ENCODE measurements at regions not wholly inside any gene's neighbourhood (a gene's known extent, or its start where the extent isn't known, plus 50 kb on each side); places are given as distances from the start of the nearest gene placed in this dataset.

DNA sequence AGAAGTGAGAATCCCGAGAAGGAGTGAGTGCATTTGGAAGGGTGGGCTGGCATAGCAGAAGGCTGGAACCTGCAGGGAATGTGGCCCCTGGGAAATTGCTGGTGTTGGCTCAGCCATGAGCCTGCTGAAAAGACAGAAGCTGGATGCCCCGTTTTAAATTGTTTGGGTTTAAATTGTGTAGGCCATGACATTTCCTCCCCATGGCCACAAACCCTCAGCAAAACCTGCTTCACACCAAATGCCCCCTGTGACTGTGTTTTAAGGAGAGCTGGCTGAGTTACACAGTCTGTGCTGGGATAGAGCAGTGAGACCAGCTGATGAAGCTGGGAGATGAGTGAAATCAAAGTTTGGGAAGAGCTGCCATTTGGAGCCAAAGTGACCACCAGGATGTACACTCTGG lies 216.3 kb upstream of the RGMA start:
- Histone ChIP-seq H3K4me1 (no peaks in the 10 kb centered on the region), H3K36me3 (no peaks in the 10 kb centered on the region), H3K4me3 (no peak overlapping the region), H3K27ac (no peak overlapping the region), H3K27me3 (no peaks in the 10 kb centered on the region), H3K9me3 (no peaks in the 10 kb centered on the region)
- TF ChIP-seq POLR2AphosphoS5 (IDR thresholded peaks at IDR 0.05) (no peak), POLR2A (IDR thresholded peaks at IDR 0.05) (no peak)
- TF ChIP-seq, protein P1, sequence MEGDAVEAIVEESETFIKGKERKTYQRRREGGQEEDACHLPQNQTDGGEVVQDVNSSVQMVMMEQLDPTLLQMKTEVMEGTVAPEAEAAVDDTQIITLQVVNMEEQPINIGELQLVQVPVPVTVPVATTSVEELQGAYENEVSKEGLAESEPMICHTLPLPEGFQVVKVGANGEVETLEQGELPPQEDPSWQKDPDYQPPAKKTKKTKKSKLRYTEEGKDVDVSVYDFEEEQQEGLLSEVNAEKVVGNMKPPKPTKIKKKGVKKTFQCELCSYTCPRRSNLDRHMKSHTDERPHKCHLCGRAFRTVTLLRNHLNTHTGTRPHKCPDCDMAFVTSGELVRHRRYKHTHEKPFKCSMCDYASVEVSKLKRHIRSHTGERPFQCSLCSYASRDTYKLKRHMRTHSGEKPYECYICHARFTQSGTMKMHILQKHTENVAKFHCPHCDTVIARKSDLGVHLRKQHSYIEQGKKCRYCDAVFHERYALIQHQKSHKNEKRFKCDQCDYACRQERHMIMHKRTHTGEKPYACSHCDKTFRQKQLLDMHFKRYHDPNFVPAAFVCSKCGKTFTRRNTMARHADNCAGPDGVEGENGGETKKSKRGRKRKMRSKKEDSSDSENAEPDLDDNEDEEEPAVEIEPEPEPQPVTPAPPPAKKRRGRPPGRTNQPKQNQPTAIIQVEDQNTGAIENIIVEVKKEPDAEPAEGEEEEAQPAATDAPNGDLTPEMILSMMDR (IDR thresholded peaks at IDR 0.05), result no peak
- intact Hi-C loops (cut with DNase I; ENCODE audit: low total_unique reads), result no loop called here
- DNase-seq (ENCODE audit: low spot score in 2 of 2), result no peak

DNA sequence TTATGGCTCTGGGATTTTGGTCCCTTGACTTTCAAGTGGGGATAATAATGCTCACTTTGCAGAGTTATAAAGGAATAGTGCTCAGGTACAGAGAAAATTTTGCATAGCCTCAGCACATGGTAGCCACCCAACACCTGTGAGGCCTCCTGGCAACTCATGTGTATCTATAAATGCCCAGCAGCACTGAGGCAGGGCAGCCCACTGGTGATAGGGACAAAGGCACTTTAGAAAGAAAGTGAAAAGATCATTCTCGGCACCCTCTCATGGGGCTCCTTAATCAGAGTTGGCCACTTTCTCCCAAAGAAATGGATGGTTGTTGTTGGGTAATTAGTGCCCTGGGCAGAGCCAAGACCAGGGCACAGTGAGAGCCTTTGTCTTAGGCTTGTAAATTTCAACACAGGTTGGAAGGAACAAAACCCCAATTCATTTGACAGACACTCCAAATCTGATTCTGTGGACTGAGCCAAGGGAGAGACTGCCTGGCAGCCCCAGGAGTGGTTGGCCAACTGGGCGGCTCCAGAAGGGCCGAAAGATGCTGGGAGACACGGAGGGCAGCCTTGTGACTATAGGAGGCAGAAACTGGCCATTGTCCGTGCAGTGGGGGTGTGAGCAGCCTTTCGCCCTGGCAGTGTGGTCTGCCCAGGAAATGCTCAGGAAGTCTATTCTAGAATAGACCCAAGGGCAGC lies 213.2 kb upstream of the RGMA start:
- H3K9me3 ChIP-seq, result no peaks in the 10 kb centered on the region
- DNase-seq (ENCODE audit: low spot score in 2 of 2), result peak in 1 of 2 donors; percentile 60
- no peaks in the 10 kb centered on the region for H3K36me3 ChIP-seq

DNA sequence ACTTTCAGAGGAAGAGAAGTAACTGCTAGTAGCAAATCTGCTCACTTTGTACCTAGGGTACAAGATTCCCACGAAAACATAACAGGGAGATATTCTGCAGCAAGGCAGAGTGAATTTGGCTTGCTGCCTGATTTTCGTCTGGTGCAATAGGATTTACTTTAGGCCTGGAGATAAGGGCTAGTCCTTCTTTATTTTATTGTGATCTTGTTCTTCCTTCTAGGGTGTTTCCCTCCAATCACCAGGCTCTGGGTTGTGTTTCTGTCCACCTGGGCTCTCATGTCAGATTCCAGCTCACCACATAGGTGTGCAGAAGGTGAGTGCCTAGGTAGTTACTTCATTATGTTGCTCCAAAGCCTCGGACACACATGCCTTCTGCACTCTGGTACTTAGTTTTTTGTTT lies 211.8 kb upstream of the RGMA start:
- intact Hi-C loops (cut with DNase I; ENCODE audit: low total_unique reads), result no loop called here
- Histone ChIP-seq H3K4me3 (no peak overlapping the region), H3K9me3 (no peaks in the 10 kb centered on the region), H3K27me3 (no peaks in the 10 kb centered on the region), H3K27ac (no peak overlapping the region), H3K4me1 (no peaks in the 10 kb centered on the region), H3K36me3 (no peaks in the 10 kb centered on the region)
- DNase-seq (ENCODE audit: low spot score in 2 of 2), result no peak
- TF ChIP-seq POLR2A (IDR thresholded peaks at IDR 0.05), result no peak
- TF ChIP-seq, protein P1 (IDR thresholded peaks at IDR 0.05), result no peak
- no peak for TF ChIP-seq POLR2AphosphoS5 (IDR thresholded peaks at IDR 0.05)

More for the DNA sequence above, 213.2 kb upstream of the RGMA start:
- peak in 1 of 3 donors; percentile 33 for TF ChIP-seq POLR2AphosphoS5 (IDR thresholded peaks at IDR 0.05)
- TF ChIP-seq, protein P1 (IDR thresholded peaks at IDR 0.05), result no peak
- Histone ChIP-seq H3K27ac (peak overlapping the region in 1 of 2 donors; percentile 72), H3K4me3 (no peak overlapping the region), H3K4me1 (no peaks in the 10 kb centered on the region), H3K27me3 (no peaks in the 10 kb centered on the region)
- intact Hi-C loops (cut with DNase I; ENCODE audit: low total_unique reads), result no loop called here

DNA sequence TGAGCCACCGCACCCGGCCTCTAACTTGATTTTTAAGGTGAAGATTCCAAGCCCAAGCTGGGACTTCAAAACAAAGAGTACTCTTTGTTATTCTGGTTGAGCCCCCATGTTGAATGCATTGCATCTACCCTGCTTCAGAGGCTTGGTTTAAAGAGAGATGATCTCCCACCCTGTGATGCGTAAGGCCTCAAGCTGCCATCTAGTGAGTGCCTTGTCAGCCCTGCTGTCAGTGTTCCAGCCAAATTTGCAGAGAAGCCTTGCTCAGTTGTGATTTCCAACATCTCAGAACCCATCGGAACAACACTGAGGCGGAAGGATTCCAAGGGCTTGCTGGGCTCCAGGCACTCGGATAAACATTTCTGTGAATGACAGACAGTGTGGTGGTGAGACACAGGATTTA lies 210.7 kb upstream of the RGMA start:
- Histone ChIP-seq H3K27ac (no peak overlapping the region), H3K9me3 (no peaks in the 10 kb centered on the region), H3K36me3 (no peaks in the 10 kb centered on the region), H3K4me3 (no peak overlapping the region), H3K4me1 (no peaks in the 10 kb centered on the region), H3K27me3 (no peaks in the 10 kb centered on the region)
- TF ChIP-seq, protein P1 (IDR thresholded peaks at IDR 0.05), result no peak
- TF ChIP-seq POLR2AphosphoS5 (IDR thresholded peaks at IDR 0.05) (no peak), POLR2A (IDR thresholded peaks at IDR 0.05) (no peak)
- no peak for DNase-seq (ENCODE audit: low spot score in 2 of 2)
- intact Hi-C loops (cut with DNase I; ENCODE audit: low total_unique reads), result no loop called here

DNA sequence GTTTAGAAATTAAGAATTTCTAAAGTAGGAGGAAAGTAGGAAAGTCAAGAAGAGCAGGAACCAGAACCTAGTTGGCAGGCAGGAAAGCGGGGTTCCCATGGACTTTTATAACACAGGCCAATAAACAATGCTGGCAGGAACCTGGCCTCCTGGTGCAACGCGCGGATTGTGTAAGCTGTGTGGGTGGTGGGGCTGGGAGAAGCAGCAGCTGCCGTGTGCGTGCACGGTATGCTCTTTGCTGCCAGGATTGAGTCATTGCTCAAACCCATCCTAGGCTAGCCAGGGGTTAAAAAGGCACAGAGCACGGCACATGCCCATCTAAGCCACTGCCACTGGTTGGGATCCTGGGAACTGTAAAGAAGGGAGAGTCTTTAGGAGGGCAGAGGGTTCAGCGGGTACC lies 209.9 kb upstream of the RGMA start:
- Histone ChIP-seq H3K36me3 (no peaks in the 10 kb centered on the region), H3K4me1 (no peaks in the 10 kb centered on the region), H3K4me3 (no peak overlapping the region), H3K27ac (no peak overlapping the region), H3K27me3 (no peaks in the 10 kb centered on the region), H3K9me3 (no peaks in the 10 kb centered on the region)
- peak in 1 of 2 donors; percentile 66 for DNase-seq (ENCODE audit: low spot score in 2 of 2)
- intact Hi-C loops (cut with DNase I; ENCODE audit: low total_unique reads), result no loop called here
- no peak for TF ChIP-seq POLR2A (IDR thresholded peaks at IDR 0.05)
- TF ChIP-seq POLR2AphosphoS5 (IDR thresholded peaks at IDR 0.05), result peak in 1 of 3 donors; percentile 55
